SH-SY5Y (cell line): ENCODE measurements at regions not wholly inside any gene's neighbourhood (a gene's known extent, or its start where the extent isn't known, plus 50 kb on each side); places are given as distances from the start of the nearest gene placed in this dataset.

ENCODE experiments used
- GATA2 ChIP-seq: IDR thresholded peaks from 2 replicates; pipeline ENCODE4 v1.6.1; 2011; ENCODE audit warnings: mild to moderate bottlenecking, low read depth, low read length
- GATA3 ChIP-seq: IDR thresholded peaks from 2 replicates; pipeline ENCODE4 v1.6.1; 2011; ENCODE audit warnings: low read depth, mild to moderate bottlenecking, low read length, moderate library complexity

GRCh38 chr11:25615841-25616240, 716.1 kb upstream of the ANO3 start:
- TF ChIP-seq GATA2 (no peak), GATA3 (no peak)
